GM13977 (cell line): ENCODE measurements at regions not wholly inside any gene's neighbourhood (a gene's known extent, or its start where the extent isn't known, plus 50 kb on each side); places are given as distances from the start of the nearest gene placed in this dataset.

Source experiments
- DNase-seq: peaks from one replicate; pipeline ENCODE4 v3.0.0; 2012; ENCODE audit warnings: low spot score
- in situ Hi-C: fragments of 300-500 bp; cut with MboI; formaldehyde crosslinking; loops from one replicate; pipeline ENCODE4 v1.12.0; 2022; ENCODE audit warnings: low sequenced_read_pairs, low pct_unique_long_range_greater_than_20kb, mixed read lengths, inconsistent platforms; ENCODE audit not compliant: unreplicated experiment
- TF ChIP-seq, protein P1 (sequence below): IDR thresholded peaks from 2 replicates; pipeline ENCODE4 v1.5.1; 2012; ENCODE audit warnings: mild to moderate bottlenecking, control low read depth; ENCODE audit not compliant: insufficient read depth; ENCODE audit errors: extremely low read depth, missing control alignments

DNA sequence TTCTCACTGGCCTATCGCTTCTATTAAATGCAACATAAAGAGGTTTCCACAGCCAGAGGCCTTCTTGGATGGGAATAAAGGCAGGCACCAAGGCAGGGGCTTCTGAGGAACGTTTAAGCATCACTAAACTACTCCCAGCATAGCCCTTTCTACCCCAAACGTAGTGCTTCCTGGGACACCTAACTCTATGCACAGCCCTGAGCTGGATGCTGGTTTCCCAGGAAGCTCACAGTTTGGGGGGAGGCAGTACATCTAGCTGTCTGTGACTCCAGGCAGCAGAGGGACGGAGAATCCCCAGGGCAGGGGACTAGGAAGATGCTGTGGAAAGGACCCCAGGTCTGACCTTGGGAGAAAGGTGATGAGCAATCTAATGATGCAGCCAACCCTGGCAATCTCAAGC, 192.8 kb upstream of the ZMIZ1 start:
- DNase-seq: no peak
- in situ Hi-C loops: no loop called here
- TF ChIP-seq, protein P1, sequence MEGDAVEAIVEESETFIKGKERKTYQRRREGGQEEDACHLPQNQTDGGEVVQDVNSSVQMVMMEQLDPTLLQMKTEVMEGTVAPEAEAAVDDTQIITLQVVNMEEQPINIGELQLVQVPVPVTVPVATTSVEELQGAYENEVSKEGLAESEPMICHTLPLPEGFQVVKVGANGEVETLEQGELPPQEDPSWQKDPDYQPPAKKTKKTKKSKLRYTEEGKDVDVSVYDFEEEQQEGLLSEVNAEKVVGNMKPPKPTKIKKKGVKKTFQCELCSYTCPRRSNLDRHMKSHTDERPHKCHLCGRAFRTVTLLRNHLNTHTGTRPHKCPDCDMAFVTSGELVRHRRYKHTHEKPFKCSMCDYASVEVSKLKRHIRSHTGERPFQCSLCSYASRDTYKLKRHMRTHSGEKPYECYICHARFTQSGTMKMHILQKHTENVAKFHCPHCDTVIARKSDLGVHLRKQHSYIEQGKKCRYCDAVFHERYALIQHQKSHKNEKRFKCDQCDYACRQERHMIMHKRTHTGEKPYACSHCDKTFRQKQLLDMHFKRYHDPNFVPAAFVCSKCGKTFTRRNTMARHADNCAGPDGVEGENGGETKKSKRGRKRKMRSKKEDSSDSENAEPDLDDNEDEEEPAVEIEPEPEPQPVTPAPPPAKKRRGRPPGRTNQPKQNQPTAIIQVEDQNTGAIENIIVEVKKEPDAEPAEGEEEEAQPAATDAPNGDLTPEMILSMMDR: no peak

DNA sequence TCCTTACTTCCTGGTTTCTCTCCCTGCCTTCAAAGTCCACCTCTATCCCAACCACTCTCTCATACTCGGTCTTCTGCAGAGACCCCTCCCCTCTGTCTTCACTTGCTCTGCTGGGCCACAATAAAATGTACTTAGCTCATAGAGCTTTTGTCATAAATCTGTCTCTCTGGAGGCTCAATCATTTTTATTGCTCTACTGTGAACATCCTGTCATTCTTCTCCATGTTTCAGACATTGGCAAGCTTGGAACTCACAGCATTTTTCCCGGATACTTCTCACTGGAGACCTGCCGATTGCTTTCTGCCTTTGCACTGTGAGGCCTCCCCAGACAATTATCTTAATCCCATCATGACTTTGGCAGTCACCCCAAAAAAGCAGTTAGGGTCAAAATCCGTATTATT, 192.3 kb upstream of the ZMIZ1 start:
- in situ Hi-C loops: no loop called here
- no peak for DNase-seq
- TF ChIP-seq, protein P1: no peak

DNA sequence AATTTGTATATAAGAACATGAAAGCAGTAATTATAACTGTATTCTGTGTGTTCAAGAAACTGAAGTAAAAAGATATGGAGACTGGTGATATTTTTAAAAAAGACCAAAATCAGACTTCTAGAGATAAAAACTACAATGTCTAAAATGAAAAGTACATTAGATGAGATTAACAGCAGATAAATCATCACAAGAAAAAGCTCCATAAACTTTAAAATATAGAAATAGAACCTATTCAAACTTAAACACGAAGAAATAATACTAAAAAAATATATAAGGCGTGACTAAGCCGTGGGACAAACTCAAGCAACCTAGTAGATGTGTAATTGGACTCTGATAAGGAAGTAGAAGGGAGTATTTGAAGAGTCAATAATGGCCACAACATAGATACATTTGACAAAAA, 189.1 kb upstream of the ZMIZ1 start:
- TF ChIP-seq, protein P1: no peak
- DNase-seq: no peak
- in situ Hi-C loops: no loop called here

DNA sequence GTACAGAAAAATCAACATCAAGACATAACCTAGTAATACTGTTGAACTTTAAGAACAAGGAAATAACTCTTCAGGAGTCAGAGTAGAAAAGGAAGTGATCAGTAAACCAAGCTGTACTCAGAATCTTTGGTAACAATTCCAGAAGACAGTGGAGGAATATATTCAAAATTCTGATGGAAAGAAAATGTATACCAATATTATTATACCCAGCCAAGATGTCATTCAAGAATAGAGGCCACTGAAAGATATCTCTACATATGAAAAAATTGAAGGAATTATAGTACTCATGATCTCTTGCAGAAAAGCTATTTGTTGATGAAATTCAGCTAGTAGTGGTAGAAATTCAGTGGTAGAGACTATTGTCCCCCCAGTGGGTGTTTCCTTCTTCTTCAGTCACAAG, 182.6 kb upstream of the ZMIZ1 start:
- TF ChIP-seq, protein P1: no peak
- in situ Hi-C loops: no loop called here
- DNase-seq: no peak

DNA sequence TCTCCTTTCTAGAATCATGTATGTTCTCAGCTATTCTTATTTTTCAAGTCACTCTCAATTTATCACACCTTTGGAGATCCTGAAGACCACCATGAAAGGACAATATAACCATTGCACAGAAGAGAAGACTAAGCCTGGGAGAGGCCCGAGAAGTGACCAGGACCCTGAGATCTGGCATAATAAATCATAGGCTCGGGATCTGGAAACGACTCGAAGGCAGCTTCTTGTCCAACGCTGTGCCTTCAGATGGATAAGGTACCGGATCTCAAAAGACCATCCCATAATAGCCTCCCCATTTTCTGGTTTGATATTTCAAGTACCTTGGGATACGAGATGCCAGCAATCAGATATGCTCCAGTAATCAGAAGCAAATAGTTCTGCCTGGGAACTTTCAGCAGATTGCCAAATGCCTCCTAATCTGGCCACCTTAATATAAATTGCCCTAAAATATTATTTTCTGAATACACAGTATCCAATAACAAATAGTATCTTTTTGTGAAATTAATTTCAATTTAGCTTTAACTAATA, 179.2 kb upstream of the ZMIZ1 start:
- DNase-seq: no peak

DNA sequence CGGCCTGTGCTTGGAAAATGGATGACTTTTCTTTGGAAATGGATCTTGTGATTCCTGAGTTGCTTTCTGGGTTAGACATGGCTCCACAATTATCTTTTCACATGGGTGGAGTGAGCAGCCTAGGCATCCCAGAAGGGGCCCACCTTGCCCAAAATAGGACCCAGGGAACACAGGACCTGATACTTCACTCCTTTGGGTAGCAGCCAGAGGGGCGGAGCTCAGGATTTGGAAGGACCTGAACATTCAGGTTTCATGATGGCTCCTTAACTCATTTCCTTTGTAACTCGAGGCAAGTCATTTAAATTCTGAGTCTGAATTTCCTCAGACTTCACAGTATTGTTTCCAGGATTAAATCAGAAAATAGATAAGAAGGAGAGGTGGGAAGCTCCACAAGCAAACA, 178.3 kb upstream of the ZMIZ1 start:
- in situ Hi-C loops: no loop called here
- DNase-seq: no peak
- TF ChIP-seq, protein P1: no peak

More for the DNA sequence above, 179.2 kb upstream of the ZMIZ1 start:
- TF ChIP-seq, protein P1: no peak
- in situ Hi-C loops: no loop called here

DNA sequence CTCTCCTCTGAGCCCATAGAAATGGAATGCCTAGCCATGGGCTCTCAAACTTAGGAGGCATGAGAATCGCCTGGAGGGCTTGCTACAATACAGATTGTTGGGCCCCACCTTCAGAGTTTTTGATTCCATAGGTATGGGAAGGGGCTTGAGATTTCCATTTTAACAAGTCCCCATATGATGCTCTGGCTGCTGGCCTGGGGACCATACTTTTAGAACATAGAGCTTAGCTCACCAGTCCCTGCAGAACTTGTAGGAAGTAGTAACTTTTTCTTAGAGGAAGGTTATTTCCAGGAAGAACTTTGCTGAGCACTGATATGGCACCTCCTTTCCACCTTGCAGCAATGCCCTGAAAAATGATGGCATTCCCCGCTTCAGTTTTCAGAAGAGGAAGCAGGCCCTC, 177.0 kb upstream of the ZMIZ1 start:
- in situ Hi-C loops: no loop called here
- DNase-seq: no peak
- TF ChIP-seq, protein P1: no peak
